PC-9 (cell line): ENCODE measurements at regions not wholly inside any gene's neighbourhood (a gene's known extent, or its start where the extent isn't known, plus 50 kb on each side); places are given as distances from the start of the nearest gene placed in this dataset.

Experiments
- EZH2 ChIP-seq: fragments of 200-600 bp; sonication (generic); IDR thresholded peaks from 2 replicates; pipeline ENCODE4 v1.8.0; 2017; ENCODE audit warnings: antibody characterized with exemption, low read depth
- TF ChIP-seq, protein P1 (sequence below): fragments of 200-600 bp; sonication (generic); conservative IDR thresholded peaks from 2 replicates; pipeline ENCODE4 v1.6.1; 2017; ENCODE audit warnings: mixed run types, antibody characterized with exemption, mild to moderate bottlenecking, moderate library complexity

DNA sequence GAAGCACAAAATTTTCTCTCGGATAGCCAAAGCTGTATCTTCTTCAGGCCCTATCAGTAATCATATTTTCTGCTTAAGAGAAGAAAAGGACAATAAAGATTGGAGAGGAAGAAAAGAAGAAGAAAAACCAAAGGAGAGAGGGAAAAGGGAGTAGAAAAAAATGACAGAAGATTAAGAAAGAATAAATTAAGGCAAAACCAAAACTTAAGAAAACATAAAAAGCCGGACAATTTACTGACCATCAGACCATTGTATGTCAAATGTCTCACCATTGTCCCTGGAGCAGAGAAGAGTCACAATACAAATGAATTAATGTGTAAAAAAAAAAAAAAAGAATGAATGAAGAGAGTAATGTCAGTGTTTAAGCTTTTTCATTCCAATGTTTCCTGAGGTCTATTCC is 1274.8 kb downstream of the FSCB start:
- TF ChIP-seq, protein P1, sequence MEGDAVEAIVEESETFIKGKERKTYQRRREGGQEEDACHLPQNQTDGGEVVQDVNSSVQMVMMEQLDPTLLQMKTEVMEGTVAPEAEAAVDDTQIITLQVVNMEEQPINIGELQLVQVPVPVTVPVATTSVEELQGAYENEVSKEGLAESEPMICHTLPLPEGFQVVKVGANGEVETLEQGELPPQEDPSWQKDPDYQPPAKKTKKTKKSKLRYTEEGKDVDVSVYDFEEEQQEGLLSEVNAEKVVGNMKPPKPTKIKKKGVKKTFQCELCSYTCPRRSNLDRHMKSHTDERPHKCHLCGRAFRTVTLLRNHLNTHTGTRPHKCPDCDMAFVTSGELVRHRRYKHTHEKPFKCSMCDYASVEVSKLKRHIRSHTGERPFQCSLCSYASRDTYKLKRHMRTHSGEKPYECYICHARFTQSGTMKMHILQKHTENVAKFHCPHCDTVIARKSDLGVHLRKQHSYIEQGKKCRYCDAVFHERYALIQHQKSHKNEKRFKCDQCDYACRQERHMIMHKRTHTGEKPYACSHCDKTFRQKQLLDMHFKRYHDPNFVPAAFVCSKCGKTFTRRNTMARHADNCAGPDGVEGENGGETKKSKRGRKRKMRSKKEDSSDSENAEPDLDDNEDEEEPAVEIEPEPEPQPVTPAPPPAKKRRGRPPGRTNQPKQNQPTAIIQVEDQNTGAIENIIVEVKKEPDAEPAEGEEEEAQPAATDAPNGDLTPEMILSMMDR = no peak
- no peak for TF ChIP-seq EZH2
